H1 (cell line): ENCODE measurements at regions not wholly inside any gene's neighbourhood (a gene's known extent, or its start where the extent isn't known, plus 50 kb on each side); places are given as distances from the start of the nearest gene placed in this dataset.

ENCODE experiments used
- CTCF ChIA-PET: fragments of 300-600 bp; sonication (Branson Sonifier 250); formaldehyde crosslinking; loops from one replicate; lab custom pipeline; 2021; ENCODE audit not compliant: partially characterized antibody; lab: Charles Lee
- POLR2A ChIA-PET: fragments of 300-600 bp; sonication (Branson Sonifier 250); formaldehyde crosslinking; loops from one replicate; lab custom pipeline; 2021; ENCODE audit warnings: inconsistent platforms; ENCODE audit not compliant: partially characterized antibody; lab: Charles Lee
- DNase-seq, 2 experiments: peaks; one replicate each; pipeline versions ENCODE4 v3.0.0 to v3.0.0-alpha.2; 2010 to 2022; ENCODE audit warnings: low spot score in 2 of 2, low read depth in 1 of 2, mixed read lengths in 1 of 2
- FAIRE-seq: peaks from 2 replicates; lab custom pipeline; 2011; peaks lifted over from hg19 to GRCh38; lab: Jason Lieb, UNC
- H2AFZ ChIP-seq: 2 replicates; pipeline ENCODE4 v1.8.1; 2012; ENCODE audit warnings: low read length, inconsistent platforms
- H2AK5ac ChIP-seq: 2 replicates; pipeline ENCODE4 v1.6.1; 2013; ENCODE audit warnings: low read depth, low read length
- H2BK120ac ChIP-seq: replicated peaks from 2 replicates; pipeline ENCODE3; 2013; ENCODE audit warnings: low read depth, low read length, inconsistent platforms
- H2BK12ac ChIP-seq: 2 replicates; pipeline ENCODE4 v1.6.1; 2013; ENCODE audit warnings: low read depth, low read length
- H2BK15ac ChIP-seq: 2 replicates; pipeline ENCODE4 v1.6.1; 2013; ENCODE audit warnings: low read length
- H2BK20ac ChIP-seq: 2 replicates; pipeline ENCODE4 v1.6.1; 2013; ENCODE audit warnings: low read length
- H2BK5ac ChIP-seq: 2 replicates; pipeline ENCODE4 v1.6.1; 2013; ENCODE audit warnings: low read depth, low read length
- H3K14ac ChIP-seq: 2 replicates; pipeline ENCODE4 v1.6.1; 2013; ENCODE audit warnings: inconsistent platforms; ENCODE audit not compliant: insufficient read length
- H3K18ac ChIP-seq: 2 replicates; pipeline ENCODE4 v1.6.1; 2013; ENCODE audit warnings: low read length; ENCODE audit errors: extremely low read depth
- H3K23ac ChIP-seq: 2 replicates; pipeline ENCODE4 v1.6.1; 2013; ENCODE audit warnings: inconsistent platforms; ENCODE audit not compliant: insufficient read length
- H3K23me2 ChIP-seq: 2 replicates; pipeline ENCODE4 v1.6.1; 2013; ENCODE audit warnings: low read depth, low read length
- H3K27ac ChIP-seq: 2 replicates; pipeline ENCODE4 v1.6.1; 2011; ENCODE audit warnings: low read depth, low read length, inconsistent platforms
- H3K27me3 ChIP-seq, 4 experiments: replicated peaks in 1 of 4; 1 replicate in 1 of 4; 2 replicates in 3 of 4; pipeline versions ENCODE4 v1.6.1 to v1.8.1; 2011 to 2013; ENCODE audit warnings: low read length in 3 of 4, mild to moderate bottlenecking in 3 of 4, inconsistent platforms in 2 of 4, mixed read lengths in 2 of 4, moderate library complexity in 1 of 4; ENCODE audit not compliant: control insufficient read depth in 3 of 4, insufficient read depth in 3 of 4; ENCODE audit errors: extremely low read depth in 1 of 4
- H3K36me3 ChIP-seq, 4 experiments: 2 replicates each; pipeline versions ENCODE4 v1.6.1 to v1.8.1; 2011 to 2013; ENCODE audit warnings: mild to moderate bottlenecking in 4 of 4, low read length in 3 of 4, moderate library complexity in 2 of 4, control low read depth in 1 of 4, inconsistent platforms in 1 of 4; ENCODE audit not compliant: insufficient read depth in 4 of 4, control insufficient read depth in 2 of 4
- H3K4ac ChIP-seq: replicated peaks from 2 replicates; pipeline ENCODE3; 2013; ENCODE audit warnings: low read length, low read depth, mixed read lengths, inconsistent platforms; ENCODE audit not compliant: insufficient read length
- H3K4me1 ChIP-seq, 4 experiments: replicated peaks in 1 of 4; 1 replicate in 1 of 4; 2 replicates in 3 of 4; pipeline versions ENCODE4 v1.6.1 to v1.8.1; 2011 to 2013; ENCODE audit warnings: low read length in 3 of 4, inconsistent platforms in 2 of 4, mixed read lengths in 1 of 4; ENCODE audit not compliant: insufficient read depth in 4 of 4, control insufficient read depth in 3 of 4
- H3K4me2 ChIP-seq, 2 experiments: 2 replicates each; pipeline versions ENCODE4 v1.6.1 to v1.8.1; 2011 to 2013; ENCODE audit warnings: low read depth in 2 of 2, low read length in 2 of 2, control low read depth in 1 of 2, inconsistent platforms in 1 of 2, mild to moderate bottlenecking in 1 of 2; ENCODE audit not compliant: insufficient read depth in 1 of 2
- H3K4me3 ChIP-seq, 4 experiments: fragments of 200-600, 300-600 bp in 1 of 4; sonication (generic), shearing (Covaris generic), sonication (Bioruptor Twin) in 1 of 4; 2 replicates each; pipeline versions ENCODE4 v1.5.1 to v1.8.1; 2011 to 2016; ENCODE audit warnings: low read length in 4 of 4, low read depth in 3 of 4, control low read depth in 2 of 4, inconsistent platforms in 2 of 4, mild to moderate bottlenecking in 2 of 4, mixed read lengths in 1 of 4, moderate library complexity in 1 of 4; ENCODE audit not compliant: insufficient read depth in 2 of 4; ENCODE audit errors: extremely low read depth in 1 of 4
- H3K56ac ChIP-seq: replicated peaks from 2 replicates; pipeline ENCODE3; 2013; ENCODE audit warnings: low read depth, mild to moderate bottlenecking, mixed read lengths, low read length, inconsistent platforms; ENCODE audit not compliant: insufficient read length
- H3K79me1 ChIP-seq: 2 replicates; pipeline ENCODE4 v1.6.1; 2013; ENCODE audit warnings: low read depth, low read length, control low read depth
- H3K79me2 ChIP-seq, 2 experiments: 2 replicates each; pipeline versions ENCODE4 v1.6.1 to v1.8.1; 2012 to 2013; ENCODE audit warnings: low read length in 2 of 2, mild to moderate bottlenecking in 2 of 2, inconsistent platforms in 1 of 2; ENCODE audit not compliant: insufficient read depth in 2 of 2, control insufficient read depth in 1 of 2
- H3K9ac ChIP-seq, 4 experiments: replicated peaks in 1 of 4; 1 replicate in 1 of 4; 2 replicates in 3 of 4; pipeline versions ENCODE4 v1.6.1 to v1.8.1; 2011 to 2013; ENCODE audit warnings: low read depth in 3 of 4, low read length in 3 of 4, control low read depth in 2 of 4, mild to moderate bottlenecking in 2 of 4, moderate library complexity in 2 of 4, inconsistent platforms in 1 of 4; ENCODE audit errors: extremely low read depth in 1 of 4
- H3K9me3 ChIP-seq, 2 experiments: 2 replicates each; pipeline versions ENCODE4 v1.6.1 to v1.8.1; 2012 to 2013; ENCODE audit warnings: mild to moderate bottlenecking in 2 of 2, moderate library complexity in 2 of 2, control low read depth in 1 of 2, inconsistent platforms in 1 of 2, low read depth in 1 of 2, low read length in 1 of 2, mixed read lengths in 1 of 2; ENCODE audit not compliant: insufficient read depth in 2 of 2
- H4K20me1 ChIP-seq, 2 experiments: replicated peaks in 1 of 2; 2 replicates each; pipeline versions ENCODE3 to v1.8.1; 2011 to 2013; ENCODE audit warnings: inconsistent platforms in 2 of 2, low read length in 2 of 2, mild to moderate bottlenecking in 1 of 2; ENCODE audit not compliant: insufficient read depth in 2 of 2, control insufficient read depth in 1 of 2
- H4K5ac ChIP-seq: 2 replicates; pipeline ENCODE4 v1.6.1; 2013; ENCODE audit warnings: low read length, low read depth, mixed read lengths, inconsistent platforms; ENCODE audit not compliant: insufficient read length
- H4K8ac ChIP-seq: 2 replicates; pipeline ENCODE4 v1.8.0; 2013; ENCODE audit warnings: mild to moderate bottlenecking, moderate library complexity, low read length, inconsistent platforms; ENCODE audit not compliant: insufficient read depth; ENCODE audit errors: extremely low read depth
- H4K91ac ChIP-seq: replicated peaks from 2 replicates; pipeline ENCODE3; 2013; ENCODE audit warnings: low read length, mixed read lengths, inconsistent platforms; ENCODE audit not compliant: insufficient read length
- BCL11A ChIP-seq, 2 experiments: IDR thresholded peaks; one replicate each; pipeline ENCODE4 v1.6.1; 2011; ENCODE audit warnings: low read depth in 2 of 2, low read length in 2 of 2, mild to moderate bottlenecking in 2 of 2
- E2F6 ChIP-seq: IDR thresholded peaks from 2 replicates; pipeline ENCODE4 v1.6.1; 2012; ENCODE audit warnings: inconsistent platforms
- FOSL1 ChIP-seq: IDR thresholded peaks from 2 replicates; pipeline ENCODE4 v1.6.1; 2011; ENCODE audit warnings: mild to moderate bottlenecking, low read depth, low read length, moderate library complexity; ENCODE audit not compliant: insufficient read depth
- HDAC6 ChIP-seq: IDR thresholded peaks from one replicate; pipeline ENCODE4 v1.7.1; 2012; ENCODE audit warnings: low read depth, mild to moderate bottlenecking, inconsistent platforms, low read length, moderate library complexity
- MAX ChIP-seq: IDR thresholded peaks from 2 replicates; pipeline ENCODE4 v1.6.1; 2012; ENCODE audit warnings: inconsistent platforms
- RAD21 ChIP-seq, 2 experiments: IDR thresholded peaks in 1 of 2; conservative IDR thresholded peaks in 1 of 2; 2 replicates each; pipeline ENCODE4 v1.6.1; 2011; ENCODE audit warnings: low read depth in 2 of 2, low read length in 2 of 2, improper control_type of control experiment in 1 of 2, inconsistent platforms in 1 of 2, mild to moderate bottlenecking in 1 of 2, moderate library complexity in 1 of 2
- RXRA ChIP-seq: IDR thresholded peaks from 2 replicates; pipeline ENCODE4 v1.6.1; 2011; ENCODE audit warnings: low read depth, mild to moderate bottlenecking, low read length, moderate library complexity; ENCODE audit not compliant: insufficient read depth
- SUZ12 ChIP-seq: fragments of 200-600 bp; sonication (generic); IDR thresholded peaks from 2 replicates; pipeline ENCODE4 v1.6.1; 2012; ENCODE audit warnings: mild to moderate bottlenecking, inconsistent platforms, low read length, moderate library complexity, mixed read lengths
- TAF7 ChIP-seq: optimal IDR thresholded peaks from 2 replicates; pipeline ENCODE3; 2011; ENCODE audit warnings: low read depth, mild to moderate bottlenecking, inconsistent platforms, low read length, moderate library complexity, borderline replicate concordance
- ZNF274 ChIP-seq: IDR thresholded peaks from 2 replicates; pipeline ENCODE4 v1.7.0; 2012; ENCODE audit warnings: low read length, borderline replicate concordance; ENCODE audit errors: extremely low read depth
- WGBS, 2 experiments: shearing (Covaris generic) in 1 of 2; methylation state at CpG; one replicate each; pipeline versions ENCODE4 v1.1.6 to v1.1.7; 2013 to 2015; ENCODE audit warnings: low lambda C conversion rate in 2 of 2, mixed read lengths in 2 of 2, inconsistent platforms in 1 of 2, low coverage in 1 of 2, missing lambda C conversion rate in 1 of 2; ENCODE audit not compliant: insufficient replicate concordance in 2 of 2, insufficient coverage in 1 of 2, insufficient read length in 1 of 2; ENCODE audit errors: extremely low coverage in 1 of 2, missing lambda C conversion rate in 1 of 2; 5-methylcytosine and 5-hydroxymethylcytosine counted together

GRCh38 chr11:15509082-15509481 lies 394.4 kb downstream of the INSC start:
- WGBS, 2 experiments = 100% methylated on average over 2 of the region's 2 CpGs; no CpG with 5 or more reads in 1 of the 2 experiments

More at GRCh38 chr11:15509082-15509481, 394.4 kb downstream of the INSC start:
- no peaks in the 10 kb centered on the region for H3K36me3 ChIP-seq
- H3K14ac ChIP-seq = no peak overlapping the region
- H2BK12ac ChIP-seq = no peak overlapping the region
- FAIRE-seq (no peak), DNase-seq (no peak)
- no peak overlapping the region for H3K9ac ChIP-seq
- no peaks in the 10 kb centered on the region for H3K79me1 ChIP-seq
- no peak for TF ChIP-seq ZNF274
- no peak for TF ChIP-seq BCL11A (IDR thresholded peaks at IDR 0.05; ENCODE audit: low read depth in 2 of 2, low read length in 2 of 2)
- TF ChIP-seq HDAC6 = no peak
- TF ChIP-seq SUZ12 = no peak
- TF ChIP-seq TAF7 = no peak
- no peak for TF ChIP-seq RXRA
- TF ChIP-seq E2F6 = no peak
- TF ChIP-seq MAX = no peak
- TF ChIP-seq FOSL1 = no peak
- TF ChIP-seq RAD21 (IDR thresholded peaks at IDR 0.05 in 1 of 2, conservative IDR thresholded peaks at IDR 0.05 in 1 of 2; ENCODE audit: low read depth in 2 of 2, low read length in 2 of 2) = no peak
- no peak overlapping the region for H2BK15ac ChIP-seq
- ChIA-PET CTCF (no interaction called here), POLR2A (no interaction called here)
- no peak overlapping the region for H3K23ac ChIP-seq
- no peaks in the 10 kb centered on the region for H4K20me1 ChIP-seq
- no peak overlapping the region for H2BK20ac ChIP-seq
- H3K18ac ChIP-seq = no peak overlapping the region
- H3K27me3 ChIP-seq = no peaks in the 10 kb centered on the region
- H4K5ac ChIP-seq = no peak overlapping the region
- H3K4me1 ChIP-seq = no peaks in the 10 kb centered on the region
- no peaks in the 10 kb centered on the region for H3K9me3 ChIP-seq
- H3K4me2 ChIP-seq = no peak overlapping the region
- H3K4ac ChIP-seq = no peak overlapping the region
- H3K4me3 ChIP-seq = no peak overlapping the region
- no peaks in the 10 kb centered on the region; the same call in 1 of the 2 replicates for H3K23me2 ChIP-seq
- H4K91ac ChIP-seq = no peak overlapping the region
- no peak overlapping the region for H2AFZ ChIP-seq
- no peak overlapping the region for H2BK120ac ChIP-seq
- H3K27ac ChIP-seq = no peak overlapping the region
- no peaks in the 10 kb centered on the region for H3K79me2 ChIP-seq
- no peak overlapping the region for H4K8ac ChIP-seq
- no peak overlapping the region for H2BK5ac ChIP-seq
- no peak overlapping the region for H2AK5ac ChIP-seq
- H3K56ac ChIP-seq = no peak overlapping the region
